ENCODE measurements at regions not wholly inside any gene's neighbourhood (a gene's known extent, or its start where the extent isn't known, plus 50 kb on each side); places are given as distances from the start of the nearest gene placed in this dataset.

DNA sequence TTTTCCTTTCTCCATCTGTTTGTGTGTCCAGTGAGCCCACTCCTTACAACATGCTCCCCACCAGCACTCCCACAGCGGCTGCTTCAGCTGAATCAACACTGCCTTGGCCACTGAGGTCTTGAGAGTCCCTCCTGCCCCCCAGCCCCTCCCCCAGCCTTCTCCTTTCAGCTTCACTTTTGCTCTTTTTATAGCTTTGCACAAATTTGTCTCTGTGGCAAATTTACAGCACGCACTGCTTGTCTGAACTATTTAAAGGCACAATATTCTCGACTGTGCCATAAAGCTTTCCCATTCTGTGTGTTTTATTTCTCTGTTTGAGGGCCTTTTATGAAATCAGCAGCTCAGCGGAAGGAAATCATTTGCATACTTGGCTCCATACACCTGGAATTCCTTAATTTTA lies 579.3 kb downstream of the TOX3 start (continued):
- TF ChIP-seq CTCF (conservative IDR thresholded peaks at IDR 0.05; ENCODE audit: low read depth in 2 of 2) (no peak), JUNB (IDR thresholded peaks at IDR 0.05; ENCODE audit: unreplicated experiment) (no peak)

DNA sequence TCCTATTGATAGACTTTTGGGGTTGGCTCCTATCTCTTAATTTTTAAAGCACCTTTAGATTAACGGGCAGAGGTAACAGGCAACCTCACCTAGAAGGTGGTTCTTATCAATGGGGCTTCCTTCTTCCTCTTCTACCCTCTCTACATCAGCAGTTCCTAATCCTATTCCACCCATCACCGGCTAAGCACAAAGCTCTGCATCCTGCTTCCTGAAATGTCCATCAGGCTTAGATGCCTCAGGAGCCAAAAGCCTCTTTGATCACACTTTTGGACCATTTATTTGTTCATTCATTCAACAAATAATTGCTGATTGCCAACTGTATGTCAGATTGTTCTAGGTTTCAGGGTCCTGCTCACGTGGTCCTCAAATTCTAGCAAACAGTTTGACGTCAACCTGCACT lies 586.0 kb downstream of the TOX3 start:
- Histone ChIP-seq H3K4me2 (no peak overlapping the region), H2AFZ (no peak overlapping the region), H3K9me2 (ENCODE audit: insufficient read depth) (peaks cover 8% of the 10 kb centered on the region; the same call in 1 of the 2 replicates), H3F3A (replicated peaks; ENCODE audit: low read depth) (no peaks in the 10 kb centered on the region), H3K27me3 (ENCODE audit: insufficient read depth) (no peaks in the 10 kb centered on the region), H4K20me1 (replicated peaks; ENCODE audit: insufficient read depth) (no peaks in the 10 kb centered on the region), H3K36me3 (ENCODE audit: insufficient read depth) (no peaks in the 10 kb centered on the region), H3K79me2 (replicated peaks; ENCODE audit: insufficient read depth) (no peaks in the 10 kb centered on the region), H3K27ac (ENCODE audit: low read depth) (no peak overlapping the region), H3K4me3 (no peak overlapping the region), H3K4me1 (ENCODE audit: insufficient read depth) (no peaks in the 10 kb centered on the region)
- no peak overlapping the region for H3K4me3 Mint-ChIP-seq
- H3K9me3 Mint-ChIP-seq = no peaks in the 10 kb centered on the region
- peaks cover 2% of the 10 kb centered on the region; the same call in 1 of the 3 replicates for H3K4me1 Mint-ChIP-seq
- H3K36me3 Mint-ChIP-seq (ENCODE audit: low read depth) = no peaks in the 10 kb centered on the region
- DNase-seq (ENCODE audit: low spot score) (no peak), ATAC-seq (no peak)
- H3K27ac Mint-ChIP-seq = no peak overlapping the region
- no peaks in the 10 kb centered on the region for H3K27me3 Mint-ChIP-seq (ENCODE audit: insufficient read depth, low read depth, poor library complexity)
- TF ChIP-seq NANOG (IDR thresholded peaks at IDR 0.05; ENCODE audit: borderline replicate concordance) (no peak), CREB1 (CRISPR knock-in tag; IDR thresholded peaks at IDR 0.05; ENCODE audit: low read depth) (no peak), ZNF462 (CRISPR knock-in tag; IDR thresholded peaks at IDR 0.05) (no peak), CTCF (conservative IDR thresholded peaks at IDR 0.05; ENCODE audit: low read depth in 2 of 2) (no peak), STAT1 (IDR thresholded peaks at IDR 0.05; ENCODE audit: unreplicated experiment) (no peak), POLR2AphosphoS5 (IDR thresholded peaks at IDR 0.05; ENCODE audit: low read depth) (no peak), EZH2phosphoT487 (IDR thresholded peaks at IDR 0.05; ENCODE audit: unreplicated experiment) (no peak), JUNB (IDR thresholded peaks at IDR 0.05; ENCODE audit: unreplicated experiment) (no peak), ZNF114 (CRISPR knock-in tag; IDR thresholded peaks at IDR 0.05) (no peak)
- TF ChIP-seq, protein P1, sequence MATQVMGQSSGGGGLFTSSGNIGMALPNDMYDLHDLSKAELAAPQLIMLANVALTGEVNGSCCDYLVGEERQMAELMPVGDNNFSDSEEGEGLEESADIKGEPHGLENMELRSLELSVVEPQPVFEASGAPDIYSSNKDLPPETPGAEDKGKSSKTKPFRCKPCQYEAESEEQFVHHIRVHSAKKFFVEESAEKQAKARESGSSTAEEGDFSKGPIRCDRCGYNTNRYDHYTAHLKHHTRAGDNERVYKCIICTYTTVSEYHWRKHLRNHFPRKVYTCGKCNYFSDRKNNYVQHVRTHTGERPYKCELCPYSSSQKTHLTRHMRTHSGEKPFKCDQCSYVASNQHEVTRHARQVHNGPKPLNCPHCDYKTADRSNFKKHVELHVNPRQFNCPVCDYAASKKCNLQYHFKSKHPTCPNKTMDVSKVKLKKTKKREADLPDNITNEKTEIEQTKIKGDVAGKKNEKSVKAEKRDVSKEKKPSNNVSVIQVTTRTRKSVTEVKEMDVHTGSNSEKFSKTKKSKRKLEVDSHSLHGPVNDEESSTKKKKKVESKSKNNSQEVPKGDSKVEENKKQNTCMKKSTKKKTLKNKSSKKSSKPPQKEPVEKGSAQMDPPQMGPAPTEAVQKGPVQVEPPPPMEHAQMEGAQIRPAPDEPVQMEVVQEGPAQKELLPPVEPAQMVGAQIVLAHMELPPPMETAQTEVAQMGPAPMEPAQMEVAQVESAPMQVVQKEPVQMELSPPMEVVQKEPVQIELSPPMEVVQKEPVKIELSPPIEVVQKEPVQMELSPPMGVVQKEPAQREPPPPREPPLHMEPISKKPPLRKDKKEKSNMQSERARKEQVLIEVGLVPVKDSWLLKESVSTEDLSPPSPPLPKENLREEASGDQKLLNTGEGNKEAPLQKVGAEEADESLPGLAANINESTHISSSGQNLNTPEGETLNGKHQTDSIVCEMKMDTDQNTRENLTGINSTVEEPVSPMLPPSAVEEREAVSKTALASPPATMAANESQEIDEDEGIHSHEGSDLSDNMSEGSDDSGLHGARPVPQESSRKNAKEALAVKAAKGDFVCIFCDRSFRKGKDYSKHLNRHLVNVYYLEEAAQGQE (IDR thresholded peaks at IDR 0.05; ENCODE audit: unreplicated experiment) = no peak
- TF ChIP-seq, protein P2, sequence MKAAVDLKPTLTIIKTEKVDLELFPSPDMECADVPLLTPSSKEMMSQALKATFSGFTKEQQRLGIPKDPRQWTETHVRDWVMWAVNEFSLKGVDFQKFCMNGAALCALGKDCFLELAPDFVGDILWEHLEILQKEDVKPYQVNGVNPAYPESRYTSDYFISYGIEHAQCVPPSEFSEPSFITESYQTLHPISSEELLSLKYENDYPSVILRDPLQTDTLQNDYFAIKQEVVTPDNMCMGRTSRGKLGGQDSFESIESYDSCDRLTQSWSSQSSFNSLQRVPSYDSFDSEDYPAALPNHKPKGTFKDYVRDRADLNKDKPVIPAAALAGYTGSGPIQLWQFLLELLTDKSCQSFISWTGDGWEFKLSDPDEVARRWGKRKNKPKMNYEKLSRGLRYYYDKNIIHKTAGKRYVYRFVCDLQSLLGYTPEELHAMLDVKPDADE (IDR thresholded peaks at IDR 0.05) = no peak
